ENCODE measurements at regions not wholly inside any gene's neighbourhood (a gene's known extent, or its start where the extent isn't known, plus 50 kb on each side); places are given as distances from the start of the nearest gene placed in this dataset.

- TF ChIP-seq MAX (IDR thresholded peaks at IDR 0.05) = no peak
- no peak for TF ChIP-seq CTCF (IDR thresholded peaks at IDR 0.05; ENCODE audit: low read depth, low read length, missing input control)
- no peak for TF ChIP-seq EGR1 (IDR thresholded peaks at IDR 0.05; ENCODE audit: low read depth in 2 of 2)
- TF ChIP-seq TAF1 (conservative IDR thresholded peaks at IDR 0.05) = no peak
- TF ChIP-seq REST (IDR thresholded peaks at IDR 0.05) = no peak
- TF ChIP-seq ZBTB33 (IDR thresholded peaks at IDR 0.05) = no peak
- no peak for TF ChIP-seq ATF3 (IDR thresholded peaks at IDR 0.05)
- no peak for TF ChIP-seq SP1 (IDR thresholded peaks at IDR 0.05)
- TF ChIP-seq YY1 (IDR thresholded peaks at IDR 0.05) = no peak
- TF ChIP-seq JUND (IDR thresholded peaks at IDR 0.05) = no peak
- no peak for TF ChIP-seq RAD21 (IDR thresholded peaks at IDR 0.05)
Measured at GRCh38 chr5:98637557-98637956, 135.9 kb upstream of the RGMB start.

Measured in liver (tissue), 3 donors.